OCI-LY1 (cell line): ENCODE measurements at regions not wholly inside any gene's neighbourhood (a gene's known extent, or its start where the extent isn't known, plus 50 kb on each side); places are given as distances from the start of the nearest gene placed in this dataset.

Experiments
- H2AFZ ChIP-seq: fragments of 200-600 bp; sonication (generic), shearing (Covaris generic); 2 replicates; pipeline ENCODE4 v1.6.0; 2014; ENCODE audit warnings: antibody characterized with exemption, mild to moderate bottlenecking, low read length
- H3F3A ChIP-seq: fragments of 200-600 bp; sonication (generic), shearing (Covaris generic); 2 replicates; pipeline ENCODE4 v1.6.0; 2014; ENCODE audit warnings: mild to moderate bottlenecking, antibody characterized with exemption, low read length, moderate library complexity; ENCODE audit not compliant: insufficient read depth
- H3K27ac ChIP-seq: fragments of 200-600 bp; sonication (generic); 2 replicates; pipeline ENCODE4 v1.5.1; 2014; ENCODE audit warnings: low read length, mixed run types, mild to moderate bottlenecking, low read depth; ENCODE audit not compliant: poor library complexity, severe bottlenecking
- H3K27me3 ChIP-seq: fragments of 200-600 bp; sonication (generic); 2 replicates; pipeline ENCODE4 v1.6.0; 2014; ENCODE audit warnings: antibody characterized with exemption, mild to moderate bottlenecking, low read length, moderate library complexity; ENCODE audit not compliant: insufficient read depth
- H3K36me3 ChIP-seq: fragments of 200-600 bp; sonication (generic); 2 replicates; pipeline ENCODE4 v1.6.1; 2014; ENCODE audit warnings: mild to moderate bottlenecking, antibody characterized with exemption, low read length, moderate library complexity, mixed read lengths; ENCODE audit not compliant: insufficient read depth
- H3K4me1 ChIP-seq: fragments of 200-600 bp; sonication (generic); 2 replicates; pipeline ENCODE4 v1.5.1; 2014; ENCODE audit warnings: mild to moderate bottlenecking, low read length, moderate library complexity; ENCODE audit not compliant: insufficient read depth, severe bottlenecking
- H3K4me2 ChIP-seq: fragments of 200-600 bp; sonication (generic), shearing (Covaris generic); 2 replicates; pipeline ENCODE4 v1.6.1; 2014; ENCODE audit warnings: low read length
- H3K4me3 ChIP-seq: fragments of 200-600 bp; sonication (generic); 2 replicates; pipeline ENCODE4 v1.5.1; 2014; ENCODE audit warnings: low read length, low read depth, mild to moderate bottlenecking, mixed read lengths; ENCODE audit not compliant: poor library complexity, severe bottlenecking
- H3K79me2 ChIP-seq: fragments of 200-600 bp; shearing (Covaris generic); 2 replicates; pipeline ENCODE4 v1.6.1; 2016; ENCODE audit warnings: mixed run types, low read length, mixed read lengths; ENCODE audit not compliant: insufficient read depth
- H3K9ac ChIP-seq: fragments of 200-600 bp; sonication (generic), shearing (Covaris generic); 2 replicates; pipeline ENCODE4 v1.6.1; 2014; ENCODE audit warnings: mild to moderate bottlenecking, low read length, mixed read lengths
- H3K9me2 ChIP-seq: fragments of 200-600 bp; sonication (generic), shearing (Covaris generic); 2 replicates; pipeline ENCODE4 v1.6.1; 2014; ENCODE audit warnings: low read depth, mild to moderate bottlenecking, low read length, mixed read lengths
- H3K9me3 ChIP-seq: fragments of 200-600 bp; shearing (Covaris generic); 2 replicates; pipeline ENCODE4 v1.6.1; 2014; ENCODE audit warnings: low read length, mixed read lengths
- H4K20me1 ChIP-seq: fragments of 200-600 bp; sonication (generic), shearing (Covaris generic); 2 replicates; pipeline ENCODE4 v1.6.0; 2016; ENCODE audit warnings: mild to moderate bottlenecking, low read length; ENCODE audit not compliant: insufficient read depth
- EZH2 ChIP-seq: fragments of 200-600 bp; sonication (generic), shearing (Covaris generic); IDR thresholded peaks from 2 replicates; pipeline ENCODE4 v1.8.0; 2017; ENCODE audit warnings: borderline replicate concordance, mixed run types, mild to moderate bottlenecking, antibody characterized with exemption, low read length, moderate library complexity, mixed read lengths
- TF ChIP-seq, protein P1 (sequence below): fragments of 200-600 bp; sonication (generic), shearing (Covaris generic); IDR thresholded peaks from 2 replicates; pipeline ENCODE4 v1.5.1; 2017; ENCODE audit warnings: mild to moderate bottlenecking, antibody characterized with exemption, low read length, moderate library complexity, mixed read lengths

GRCh38 chr1:14347186-14347585 is 251.3 kb upstream of the KAZN start:
- Histone ChIP-seq H2AFZ (no peak overlapping the region), H3K27me3 (no peaks in the 10 kb centered on the region)
- no peak for TF ChIP-seq EZH2
- TF ChIP-seq, protein P1, sequence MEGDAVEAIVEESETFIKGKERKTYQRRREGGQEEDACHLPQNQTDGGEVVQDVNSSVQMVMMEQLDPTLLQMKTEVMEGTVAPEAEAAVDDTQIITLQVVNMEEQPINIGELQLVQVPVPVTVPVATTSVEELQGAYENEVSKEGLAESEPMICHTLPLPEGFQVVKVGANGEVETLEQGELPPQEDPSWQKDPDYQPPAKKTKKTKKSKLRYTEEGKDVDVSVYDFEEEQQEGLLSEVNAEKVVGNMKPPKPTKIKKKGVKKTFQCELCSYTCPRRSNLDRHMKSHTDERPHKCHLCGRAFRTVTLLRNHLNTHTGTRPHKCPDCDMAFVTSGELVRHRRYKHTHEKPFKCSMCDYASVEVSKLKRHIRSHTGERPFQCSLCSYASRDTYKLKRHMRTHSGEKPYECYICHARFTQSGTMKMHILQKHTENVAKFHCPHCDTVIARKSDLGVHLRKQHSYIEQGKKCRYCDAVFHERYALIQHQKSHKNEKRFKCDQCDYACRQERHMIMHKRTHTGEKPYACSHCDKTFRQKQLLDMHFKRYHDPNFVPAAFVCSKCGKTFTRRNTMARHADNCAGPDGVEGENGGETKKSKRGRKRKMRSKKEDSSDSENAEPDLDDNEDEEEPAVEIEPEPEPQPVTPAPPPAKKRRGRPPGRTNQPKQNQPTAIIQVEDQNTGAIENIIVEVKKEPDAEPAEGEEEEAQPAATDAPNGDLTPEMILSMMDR, result no peak

GRCh38 chr1:14347776-14348175 is 250.7 kb upstream of the KAZN start:
- H3K9me3 ChIP-seq, result no peaks in the 10 kb centered on the region

More at GRCh38 chr1:14347186-14347585, 251.3 kb upstream of the KAZN start:
- Histone ChIP-seq H3K9me2 (no peaks in the 10 kb centered on the region), H3K9me3 (no peaks in the 10 kb centered on the region), H3K4me3 (no peak overlapping the region), H3K79me2 (no peaks in the 10 kb centered on the region), H3K27ac (no peak overlapping the region), H3F3A (no peaks in the 10 kb centered on the region), H3K36me3 (no peaks in the 10 kb centered on the region), H3K4me1 (no peaks in the 10 kb centered on the region), H4K20me1 (no peaks in the 10 kb centered on the region), H3K9ac (no peak overlapping the region), H3K4me2 (no peak overlapping the region)

GRCh38 chr1:14350197-14350596 is 248.3 kb upstream of the KAZN start:
- no peak overlapping the region for H2AFZ ChIP-seq
- H3K9me3 ChIP-seq, result no peaks in the 10 kb centered on the region
- no peak for TF ChIP-seq EZH2
- TF ChIP-seq, protein P1, result no peak
- no peak overlapping the region for H3K4me2 ChIP-seq
- H3F3A ChIP-seq, result no peaks in the 10 kb centered on the region
- H3K4me3 ChIP-seq, result no peak overlapping the region
- no peak overlapping the region for H3K9ac ChIP-seq
- H4K20me1 ChIP-seq, result no peaks in the 10 kb centered on the region
- no peak overlapping the region for H3K27ac ChIP-seq
- no peaks in the 10 kb centered on the region for H3K9me2 ChIP-seq
- no peaks in the 10 kb centered on the region for H3K4me1 ChIP-seq
- no peaks in the 10 kb centered on the region for H3K36me3 ChIP-seq
- H3K27me3 ChIP-seq, result no peaks in the 10 kb centered on the region
- H3K79me2 ChIP-seq, result no peaks in the 10 kb centered on the region

More at GRCh38 chr1:14347776-14348175, 250.7 kb upstream of the KAZN start:
- no peaks in the 10 kb centered on the region for H3K27me3 ChIP-seq
- H3K79me2 ChIP-seq, result no peaks in the 10 kb centered on the region
- H3K27ac ChIP-seq, result no peak overlapping the region
- H4K20me1 ChIP-seq, result no peaks in the 10 kb centered on the region
- H2AFZ ChIP-seq, result no peak overlapping the region
- no peaks in the 10 kb centered on the region for H3F3A ChIP-seq
- H3K4me1 ChIP-seq, result no peaks in the 10 kb centered on the region
- no peak for TF ChIP-seq EZH2
- TF ChIP-seq, protein P1, result no peak
- no peak overlapping the region for H3K4me2 ChIP-seq
- H3K36me3 ChIP-seq, result no peaks in the 10 kb centered on the region
- no peak overlapping the region for H3K9ac ChIP-seq
- H3K4me3 ChIP-seq, result no peak overlapping the region
- no peaks in the 10 kb centered on the region for H3K9me2 ChIP-seq
